HG03457 (cell line): ENCODE measurements at regions not wholly inside any gene's neighbourhood (a gene's known extent, or its start where the extent isn't known, plus 50 kb on each side); places are given as distances from the start of the nearest gene placed in this dataset.
A peak's percentile ranks its signal among the peaks of the same experiment; 100 is the strongest.
"Not testable (repeated sequence)": the region's sequence is repeated elsewhere in the genome, so short reads cannot be mapped to it uniquely, and the experiment has no call there.

Experiments used
- ATAC-seq: cut with Tn5 transposase; IDR thresholded peaks from one replicate; pipeline ENCODE4 v1.9.1; 2021; ENCODE audit warnings: moderate number of reproducible peaks; ENCODE audit not compliant: unreplicated experiment

GRCh38 chr7:155377071-155377837 lies 79.6 kb downstream of the INSIG1 start:
- no peak for ATAC-seq

DNA sequence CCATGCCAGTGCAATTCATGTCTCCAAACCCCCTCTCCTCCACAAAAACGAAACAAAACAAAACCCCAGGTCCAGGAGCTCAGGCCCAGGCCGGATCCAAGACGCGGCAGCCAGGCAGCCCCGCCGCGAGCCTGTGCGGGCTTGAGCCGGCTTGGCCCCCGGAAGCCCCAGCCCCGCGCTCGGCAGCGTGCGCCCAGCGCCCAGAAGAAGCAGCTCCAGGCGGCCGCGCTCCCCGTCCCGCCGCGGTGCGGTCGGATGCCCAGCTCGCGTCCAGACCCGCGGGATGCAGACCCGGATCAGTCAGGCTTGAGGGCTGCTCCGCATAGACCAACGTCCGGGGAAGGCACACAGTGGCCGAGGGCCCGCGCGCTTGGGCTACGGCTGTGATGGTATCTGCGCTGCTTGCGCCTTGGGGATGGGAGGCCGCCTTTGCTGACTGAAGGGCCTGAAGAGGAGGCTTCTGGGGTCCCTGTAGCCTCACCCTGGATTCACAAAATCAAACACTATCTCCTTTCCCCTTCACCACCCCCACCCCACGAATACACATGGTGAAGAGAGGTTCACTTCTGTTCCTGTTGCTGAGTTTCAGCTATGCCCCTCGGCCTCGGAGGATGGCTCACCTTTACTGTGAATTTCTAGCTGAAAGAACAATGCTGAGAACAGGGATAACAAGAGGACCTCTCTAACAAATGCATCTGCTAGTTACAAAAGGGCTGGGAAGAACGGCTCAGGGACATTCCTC lies 79.9 kb upstream of the EN2 start:
- no peak for ATAC-seq

GRCh38 chr7:155378580-155378934 lies 79.4 kb upstream of the EN2 start:
- no peak for ATAC-seq

DNA sequence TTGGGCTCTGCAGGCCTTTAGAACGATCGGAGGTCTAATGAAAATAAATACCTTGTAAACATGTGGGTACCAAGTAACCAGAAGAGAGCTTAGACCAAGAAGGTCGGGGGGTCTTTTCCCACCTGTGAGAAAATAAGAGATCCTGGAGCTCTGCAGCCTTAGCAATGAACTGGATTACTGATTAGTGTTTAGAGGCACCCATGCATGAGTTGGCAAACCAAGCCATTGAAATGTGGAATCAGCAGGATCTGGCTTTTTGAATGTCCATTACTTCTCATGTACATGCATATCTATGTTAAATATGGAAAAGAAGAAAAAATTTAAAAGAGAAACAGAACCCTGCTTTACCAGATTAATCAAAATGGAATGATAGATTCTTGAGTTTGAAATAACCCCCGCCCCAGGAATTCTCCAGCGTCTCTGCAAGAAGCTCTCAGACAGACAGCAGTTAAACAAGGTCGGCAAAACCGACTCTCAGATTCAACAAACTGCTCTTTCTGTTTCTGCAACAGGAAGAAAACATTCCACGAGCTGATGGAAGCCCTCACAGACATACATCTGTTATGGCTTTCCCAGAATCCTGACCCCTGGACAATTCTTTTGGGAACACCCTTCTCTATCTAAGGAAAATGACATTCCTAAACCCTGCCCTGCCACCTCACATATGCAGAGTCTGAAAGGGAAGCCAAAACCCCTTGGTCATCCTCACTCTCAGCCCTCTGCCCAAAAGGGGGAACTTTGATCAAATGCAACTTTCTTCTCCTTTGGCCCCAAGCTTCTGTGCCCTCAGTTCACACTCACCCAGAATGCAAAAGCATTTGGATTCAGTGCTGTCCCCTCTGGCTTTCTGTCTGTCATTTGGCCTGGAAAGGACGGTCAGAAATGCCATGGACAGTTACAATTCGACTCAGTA lies 78.7 kb upstream of the EN2 start:
- ATAC-seq = no peak

- ATAC-seq = peak; percentile 86
Observed at GRCh38 chr7:155380221-155380861, 77.6 kb upstream of the EN2 start.

DNA sequence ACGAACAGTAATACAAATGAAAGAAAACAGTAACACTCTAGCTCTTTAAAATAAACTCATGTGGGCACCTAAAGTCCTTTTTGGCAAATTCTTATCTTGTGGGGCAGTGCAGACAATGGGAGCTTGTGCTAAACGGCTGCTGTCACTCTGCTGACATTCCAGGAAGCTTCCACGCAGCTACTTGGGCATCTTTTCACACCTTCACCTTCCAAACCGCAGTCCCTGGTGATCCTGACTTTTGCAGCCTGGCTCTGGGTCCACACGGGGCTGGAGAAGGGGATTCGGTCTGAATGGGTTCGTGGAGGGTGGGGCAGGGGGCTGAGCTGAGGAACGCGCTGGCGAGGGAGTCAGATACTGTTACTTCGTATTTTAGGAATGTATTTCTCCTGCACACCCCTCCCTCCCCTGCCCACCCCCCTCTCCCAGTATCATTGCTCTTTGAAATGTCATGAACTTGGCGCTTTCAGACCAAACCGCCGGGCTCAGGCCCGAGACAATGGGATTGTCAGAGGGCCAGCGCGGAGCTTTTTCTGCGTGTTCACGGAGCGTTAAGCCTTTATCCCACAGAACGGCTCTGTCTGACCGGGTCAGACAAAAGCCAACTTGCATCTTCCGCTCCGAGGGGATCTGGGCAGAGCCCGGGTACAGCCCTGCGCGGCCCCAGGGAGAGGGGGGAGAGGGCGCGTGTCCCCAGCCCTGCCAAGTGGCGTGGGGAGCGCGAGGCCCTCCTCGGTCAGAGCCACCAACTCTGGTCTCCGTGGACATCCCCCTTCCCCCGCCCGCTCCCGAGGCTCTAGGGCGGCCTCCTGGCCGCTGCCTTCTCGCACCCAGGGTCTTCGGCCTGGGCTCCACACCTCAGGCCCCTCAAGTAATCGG lies 76.7 kb upstream of the EN2 start:
- no peak for ATAC-seq

GRCh38 chr7:155381852-155382801 lies 75.8 kb upstream of the EN2 start:
- ATAC-seq = no peak

DNA sequence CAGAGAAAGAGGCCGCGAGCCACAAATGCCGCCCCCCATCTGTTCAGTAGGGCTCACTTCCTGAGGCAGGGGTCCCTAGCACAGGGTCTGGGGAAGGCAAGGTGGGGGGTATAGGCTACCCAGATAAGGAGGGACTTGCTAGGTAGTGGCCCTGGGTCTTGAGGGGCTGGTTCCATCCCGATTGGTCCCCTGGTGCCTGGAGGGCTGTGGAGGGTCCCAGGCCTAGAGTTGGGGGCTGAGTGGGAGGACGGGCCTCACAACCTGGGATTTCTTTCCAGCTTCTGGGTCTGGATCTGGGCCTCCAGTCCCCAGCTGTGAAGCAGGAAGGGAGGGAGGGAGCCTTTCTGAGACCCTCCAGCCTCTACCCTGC lies 75.1 kb upstream of the EN2 start:
- ATAC-seq = no peak

GRCh38 chr7:155383756-155384491 lies 74.0 kb upstream of the EN2 start:
- ATAC-seq = no peak

DNA sequence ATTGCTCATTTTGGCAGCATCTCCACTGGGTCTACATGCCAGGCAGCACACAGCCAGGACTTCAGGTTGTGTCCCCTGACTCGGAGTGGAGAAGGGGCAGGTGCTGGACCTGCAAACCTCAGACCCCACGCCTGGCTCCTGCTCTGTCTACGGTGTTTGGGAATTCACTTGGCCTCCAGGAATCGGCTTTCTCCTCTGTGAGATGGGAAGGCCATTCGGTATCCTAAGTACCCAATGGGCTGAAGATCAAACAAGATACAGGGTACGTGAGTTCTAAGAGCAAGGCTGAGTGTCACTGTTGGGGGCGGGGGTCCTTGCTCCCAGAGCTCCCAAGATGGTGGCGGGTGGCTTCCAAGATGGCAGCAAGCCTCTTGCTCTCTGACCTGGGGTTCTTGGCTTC lies 73.2 kb upstream of the EN2 start:
- ATAC-seq = no peak

DNA sequence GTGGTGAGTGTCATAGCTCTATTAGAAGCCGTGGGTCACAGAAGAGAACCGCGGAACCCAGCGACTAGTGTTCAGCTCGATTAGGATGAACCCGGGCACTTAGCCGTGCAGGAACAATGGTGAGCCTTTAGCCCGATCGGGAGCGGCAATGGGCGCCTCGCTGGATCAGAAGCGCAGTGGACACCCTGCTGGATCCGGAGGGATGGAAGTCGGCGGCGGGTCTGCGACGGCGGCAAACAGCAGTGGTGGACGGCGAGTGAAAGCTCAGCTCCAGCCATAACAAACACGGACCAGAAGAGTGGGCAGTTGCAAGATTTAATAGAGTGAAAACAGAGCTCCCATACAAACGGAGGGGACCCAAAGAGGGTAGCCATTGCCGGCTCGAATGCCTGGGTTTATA lies 72.7 kb upstream of the EN2 start:
- ATAC-seq = not testable (repeated sequence)

- ATAC-seq = no peak
Observed at GRCh38 chr7:155386608-155387007, 71.3 kb upstream of the EN2 start.

DNA sequence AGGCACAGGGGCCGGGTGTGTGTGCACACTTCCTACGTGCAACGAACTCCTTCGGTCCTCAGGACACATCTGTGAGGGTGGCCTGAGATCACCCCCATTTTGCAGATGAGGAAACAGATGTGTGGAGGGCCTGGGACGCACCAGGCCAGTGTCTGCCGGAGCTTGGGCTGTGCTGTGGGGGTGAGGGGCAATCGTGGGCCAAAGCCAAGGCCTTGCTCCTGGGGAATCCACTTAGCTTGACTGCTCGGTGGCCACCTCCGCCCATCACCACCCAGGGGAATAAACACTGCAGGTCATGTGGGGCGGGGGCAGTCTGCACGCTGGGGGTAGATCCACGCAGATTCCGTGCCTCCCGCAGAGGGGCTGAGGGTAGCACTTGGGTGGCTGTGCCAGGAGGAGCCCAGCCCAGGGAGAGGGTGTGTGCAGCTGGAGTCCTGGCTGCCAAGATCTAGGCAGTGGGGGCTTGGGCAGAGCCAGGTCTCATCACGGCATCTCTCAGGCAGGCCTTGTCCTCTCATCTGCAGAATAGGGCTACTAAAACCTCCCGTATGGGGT lies 70.8 kb upstream of the EN2 start:
- no peak for ATAC-seq

GRCh38 chr7:155388561-155388960 lies 69.4 kb upstream of the EN2 start:
- ATAC-seq = no peak

DNA sequence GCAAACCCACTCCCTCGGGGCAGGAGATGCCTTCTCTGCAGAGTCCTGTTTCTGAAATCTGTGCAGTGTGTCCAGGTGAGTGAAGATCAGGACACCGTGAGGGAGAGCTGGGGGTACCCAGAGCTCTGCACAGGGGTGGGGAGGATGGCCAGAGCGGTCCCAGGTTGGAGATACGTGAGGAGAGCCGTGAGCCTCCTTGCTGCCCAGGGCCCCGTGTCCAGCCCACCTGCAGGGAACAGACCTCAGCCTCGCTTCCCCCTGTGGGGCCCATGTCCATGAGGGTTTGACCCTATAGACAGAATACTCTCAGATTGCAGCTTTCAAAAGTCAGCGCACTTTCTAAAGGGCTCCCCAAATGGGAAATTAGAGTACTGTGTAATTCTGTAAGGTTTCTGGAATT lies 66.5 kb upstream of the EN2 start:
- no peak for ATAC-seq

DNA sequence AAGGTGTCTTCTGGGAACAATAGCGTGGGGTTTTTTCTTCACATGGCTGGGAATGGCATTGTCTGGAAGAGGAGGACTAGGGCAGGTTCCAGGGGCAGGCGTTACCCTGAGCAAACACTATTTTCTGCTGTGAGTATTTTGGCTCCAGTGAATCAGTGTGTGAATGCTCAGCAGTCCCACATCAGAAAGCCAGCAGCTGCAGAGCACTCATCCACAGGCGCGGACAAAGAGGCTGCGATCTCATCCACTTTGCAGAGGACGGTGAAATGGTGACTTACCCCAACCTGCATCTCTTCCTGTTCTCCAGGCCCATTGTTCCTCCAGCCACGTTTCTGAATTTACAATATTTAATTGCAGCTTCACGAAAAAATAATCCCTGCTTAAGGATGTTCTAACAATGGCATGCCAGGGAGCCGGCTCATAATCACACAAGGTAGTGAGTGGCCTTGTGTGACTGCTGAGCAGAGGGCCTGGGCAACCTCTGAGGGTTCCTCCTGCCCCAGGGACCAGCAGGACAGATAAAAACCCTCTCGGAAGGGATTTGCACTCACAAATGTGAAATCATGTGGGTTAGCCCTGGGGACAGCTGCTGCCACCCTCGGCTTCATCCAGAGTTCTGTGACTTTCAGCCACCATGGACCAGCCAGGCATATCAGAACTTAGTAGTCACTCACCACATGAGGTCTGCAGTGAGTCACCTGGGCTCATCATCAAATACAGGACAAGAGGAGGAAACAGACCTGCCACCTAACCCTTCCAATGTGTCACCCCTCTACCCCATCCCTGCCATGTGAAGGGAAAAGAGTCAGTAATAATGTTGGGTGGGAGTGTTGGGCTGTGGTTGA lies 65.0 kb upstream of the EN2 start:
- no peak for ATAC-seq

GRCh38 chr7:155394413-155394812 lies 63.5 kb upstream of the EN2 start:
- no peak for ATAC-seq
